ENCODE measurements at regions not wholly inside any gene's neighbourhood (a gene's known extent, or its start where the extent isn't known, plus 50 kb on each side); places are given as distances from the start of the nearest gene placed in this dataset.
"Not testable (repeated sequence)": the region's sequence is repeated elsewhere in the genome, so short reads cannot be mapped to it uniquely, and the experiment has no call there.

DNA sequence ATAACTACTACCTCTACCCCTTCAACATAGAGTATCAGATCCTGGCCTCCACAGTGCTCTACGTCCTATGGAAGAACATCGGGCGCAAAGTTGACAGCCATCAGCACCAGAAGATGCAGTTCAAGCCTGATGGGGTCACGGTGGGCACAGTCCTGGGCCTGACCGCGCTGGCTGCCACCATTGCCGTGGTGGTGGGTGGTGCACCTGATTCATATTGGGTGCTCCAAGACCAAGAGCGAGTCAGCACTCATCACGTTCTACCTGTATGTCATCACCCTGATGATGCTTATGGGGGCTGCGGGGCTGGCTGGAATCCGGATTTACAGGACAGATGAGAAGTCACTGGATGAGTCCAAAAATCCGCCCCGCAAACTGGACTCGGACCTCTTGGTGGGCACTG, 846.4 kb downstream of the RPIA start:
- H3K4me3 ChIP-seq (ENCODE audit: low read depth in 1 of 2, low read length in 2 of 2); H2AFZ ChIP-seq (ENCODE audit: low read depth, low read length); H4K20me1 ChIP-seq (ENCODE audit: insufficient read depth, low read length); H3K9me3 ChIP-seq (ENCODE audit: insufficient read depth, low read length, severe bottlenecking); H3K27me3 ChIP-seq (ENCODE audit: insufficient read depth, low read length, poor library complexity); H3K4me1 ChIP-seq (ENCODE audit: insufficient read depth, low read length); ATAC-seq (ENCODE audit: insufficient read depth, low read depth); H3K79me2 ChIP-seq (ENCODE audit: insufficient read depth, low read length); H3K27ac ChIP-seq (ENCODE audit: low read length); DNase-seq; H3K36me3 ChIP-seq (ENCODE audit: insufficient read depth, low read length); H3K4me2 ChIP-seq (ENCODE audit: insufficient read depth, low read length); H3K9ac ChIP-seq (ENCODE audit: low read depth, low read length): not testable (repeated sequence)

GRCh38 chr2:89544110-89544509, 852.6 kb downstream of the RPIA start:
- ATAC-seq (ENCODE audit: insufficient read depth, low read depth); H3K9me3 ChIP-seq (ENCODE audit: insufficient read depth, low read length, severe bottlenecking); H4K20me1 ChIP-seq (ENCODE audit: insufficient read depth, low read length); H3K4me3 ChIP-seq (ENCODE audit: low read depth in 1 of 2, low read length in 2 of 2); H2AFZ ChIP-seq (ENCODE audit: low read depth, low read length); H3K9ac ChIP-seq (ENCODE audit: low read depth, low read length); H3K27me3 ChIP-seq (ENCODE audit: insufficient read depth, low read length, poor library complexity); H3K36me3 ChIP-seq (ENCODE audit: insufficient read depth, low read length); H3K4me1 ChIP-seq (ENCODE audit: insufficient read depth, low read length); H3K27ac ChIP-seq (ENCODE audit: low read length); H3K4me2 ChIP-seq (ENCODE audit: insufficient read depth, low read length); H3K79me2 ChIP-seq (ENCODE audit: insufficient read depth, low read length); DNase-seq: not testable (repeated sequence)

GRCh38 chr2:89579154-89579553, 887.7 kb downstream of the RPIA start:
- H2AFZ ChIP-seq (ENCODE audit: low read depth, low read length); H3K9ac ChIP-seq (ENCODE audit: low read depth, low read length); H3K4me2 ChIP-seq (ENCODE audit: insufficient read depth, low read length); H3K4me1 ChIP-seq (ENCODE audit: insufficient read depth, low read length); ATAC-seq (ENCODE audit: insufficient read depth, low read depth); H3K36me3 ChIP-seq (ENCODE audit: insufficient read depth, low read length); H3K79me2 ChIP-seq (ENCODE audit: insufficient read depth, low read length); H3K27me3 ChIP-seq (ENCODE audit: insufficient read depth, low read length, poor library complexity); H3K4me3 ChIP-seq (ENCODE audit: low read depth in 1 of 2, low read length in 2 of 2); H3K9me3 ChIP-seq (ENCODE audit: insufficient read depth, low read length, severe bottlenecking); DNase-seq; H4K20me1 ChIP-seq (ENCODE audit: insufficient read depth, low read length); H3K27ac ChIP-seq (ENCODE audit: low read length): not testable (repeated sequence)

DNA sequence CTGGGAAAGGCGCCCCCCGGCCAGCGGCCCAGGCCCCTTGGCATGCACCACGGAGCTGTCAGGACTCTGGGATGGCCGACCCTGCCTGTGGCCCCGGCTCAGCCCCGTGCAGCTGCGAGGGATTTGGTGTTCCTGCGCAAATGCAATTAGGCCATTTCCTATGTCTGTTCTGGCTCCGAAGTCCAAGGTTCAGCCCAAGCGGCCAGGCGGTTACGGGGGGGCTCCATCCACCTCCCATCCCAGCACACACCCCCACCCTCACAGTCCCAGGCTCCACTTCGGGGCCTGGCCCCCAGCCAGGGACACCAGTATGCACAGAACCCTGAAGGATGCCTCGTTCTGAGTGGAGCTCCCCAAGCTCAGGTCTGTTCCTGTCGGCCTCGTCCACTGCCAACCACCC, 891.3 kb downstream of the RPIA start:
- H3K4me3 ChIP-seq (ENCODE audit: low read depth in 1 of 2, low read length in 2 of 2); H3K9ac ChIP-seq (ENCODE audit: low read depth, low read length); H4K20me1 ChIP-seq (ENCODE audit: insufficient read depth, low read length); H3K4me1 ChIP-seq (ENCODE audit: insufficient read depth, low read length); H3K79me2 ChIP-seq (ENCODE audit: insufficient read depth, low read length); DNase-seq; H3K27me3 ChIP-seq (ENCODE audit: insufficient read depth, low read length, poor library complexity); H2AFZ ChIP-seq (ENCODE audit: low read depth, low read length); H3K27ac ChIP-seq (ENCODE audit: low read length); H3K9me3 ChIP-seq (ENCODE audit: insufficient read depth, low read length, severe bottlenecking); H3K4me2 ChIP-seq (ENCODE audit: insufficient read depth, low read length); H3K36me3 ChIP-seq (ENCODE audit: insufficient read depth, low read length); ATAC-seq (ENCODE audit: insufficient read depth, low read depth): not testable (repeated sequence)

- not testable (repeated sequence) for H3K9me3 ChIP-seq (ENCODE audit: insufficient read depth, low read length, severe bottlenecking); H2AFZ ChIP-seq (ENCODE audit: low read depth, low read length); H3K36me3 ChIP-seq (ENCODE audit: insufficient read depth, low read length); H3K4me1 ChIP-seq (ENCODE audit: insufficient read depth, low read length); H4K20me1 ChIP-seq (ENCODE audit: insufficient read depth, low read length); H3K4me2 ChIP-seq (ENCODE audit: insufficient read depth, low read length); H3K27ac ChIP-seq (ENCODE audit: low read length); H3K4me3 ChIP-seq (ENCODE audit: low read depth in 1 of 2, low read length in 2 of 2); H3K9ac ChIP-seq (ENCODE audit: low read depth, low read length); DNase-seq; ATAC-seq (ENCODE audit: insufficient read depth, low read depth); H3K27me3 ChIP-seq (ENCODE audit: insufficient read depth, low read length, poor library complexity); H3K79me2 ChIP-seq (ENCODE audit: insufficient read depth, low read length)
These were observed 892.6 kb downstream of the RPIA start for GRCh38 chr2:89584046-89584445.

DNA sequence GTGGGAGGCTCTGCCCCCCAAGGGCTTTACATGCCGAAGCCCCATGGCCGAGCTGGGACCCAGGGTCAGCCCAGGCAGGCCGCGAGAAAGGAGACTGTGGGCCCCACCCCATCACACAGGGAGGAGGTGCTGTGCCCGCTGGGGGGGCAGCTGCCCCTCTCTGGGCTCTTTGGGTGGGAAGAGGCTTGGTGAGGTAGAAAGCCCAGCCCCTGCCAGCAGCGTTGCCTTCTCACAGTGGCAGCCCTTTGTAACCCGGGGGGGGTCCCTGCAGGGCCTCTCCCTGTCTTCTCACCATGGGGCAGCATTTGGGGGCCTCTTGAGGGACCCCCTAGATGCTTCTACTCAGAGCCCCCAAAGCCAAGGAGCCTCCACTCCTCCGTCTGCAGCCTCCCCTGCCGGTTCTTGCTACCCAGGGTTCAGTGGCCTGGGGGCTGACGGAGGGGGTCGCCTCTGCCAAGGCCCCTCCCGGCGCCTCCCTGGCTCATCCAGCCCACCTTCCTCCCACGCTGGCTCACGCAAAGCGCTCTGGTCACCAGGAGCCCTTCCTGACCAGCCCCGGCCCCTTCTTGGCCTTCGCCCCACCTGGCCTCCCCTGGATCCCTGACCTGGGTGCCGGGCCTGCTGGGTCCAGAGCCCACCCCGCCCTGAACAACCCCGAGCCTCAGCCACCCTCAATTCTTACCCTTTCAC, 893.5 kb downstream of the RPIA start:
- H3K27ac ChIP-seq (ENCODE audit: low read length); H3K79me2 ChIP-seq (ENCODE audit: insufficient read depth, low read length); DNase-seq; H3K9me3 ChIP-seq (ENCODE audit: insufficient read depth, low read length, severe bottlenecking); H3K4me1 ChIP-seq (ENCODE audit: insufficient read depth, low read length); H3K9ac ChIP-seq (ENCODE audit: low read depth, low read length); ATAC-seq (ENCODE audit: insufficient read depth, low read depth); H2AFZ ChIP-seq (ENCODE audit: low read depth, low read length); H3K4me2 ChIP-seq (ENCODE audit: insufficient read depth, low read length); H3K36me3 ChIP-seq (ENCODE audit: insufficient read depth, low read length); H3K4me3 ChIP-seq (ENCODE audit: low read depth in 1 of 2, low read length in 2 of 2); H3K27me3 ChIP-seq (ENCODE audit: insufficient read depth, low read length, poor library complexity); H4K20me1 ChIP-seq (ENCODE audit: insufficient read depth, low read length): not testable (repeated sequence)

DNA sequence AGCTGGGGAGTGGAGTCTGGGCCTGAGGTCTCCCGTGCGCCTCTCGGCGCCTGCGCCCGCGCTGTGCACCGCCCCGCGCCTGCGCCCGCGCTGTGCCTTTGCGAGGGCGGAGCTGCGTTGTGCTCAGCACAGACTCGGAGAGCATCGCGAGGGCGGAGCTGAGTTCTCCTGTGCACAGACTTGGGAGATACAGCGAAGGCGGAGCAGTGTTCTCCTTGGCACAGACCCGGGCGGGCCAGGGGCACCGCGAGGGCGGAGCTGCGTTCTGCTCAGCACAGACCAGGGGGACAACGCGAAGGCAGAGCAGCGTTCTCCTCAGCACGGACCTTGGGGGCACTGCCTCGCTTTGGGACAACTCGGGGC, 894.1 kb downstream of the RPIA start:
- peak overlapping the region in 1 of 2 experiments; percentile 47; a peak in 2 of 4 replicates for H3K4me3 ChIP-seq (ENCODE audit: low read depth in 1 of 2, low read length in 2 of 2)
- peak; percentile 100 for ATAC-seq (ENCODE audit: insufficient read depth, low read depth)
- not testable (repeated sequence) for H2AFZ ChIP-seq (ENCODE audit: low read depth, low read length); H3K9me3 ChIP-seq (ENCODE audit: insufficient read depth, low read length, severe bottlenecking); H3K79me2 ChIP-seq (ENCODE audit: insufficient read depth, low read length); H4K20me1 ChIP-seq (ENCODE audit: insufficient read depth, low read length); H3K9ac ChIP-seq (ENCODE audit: low read depth, low read length); H3K27ac ChIP-seq (ENCODE audit: low read length); H3K36me3 ChIP-seq (ENCODE audit: insufficient read depth, low read length); H3K27me3 ChIP-seq (ENCODE audit: insufficient read depth, low read length, poor library complexity); H3K4me1 ChIP-seq (ENCODE audit: insufficient read depth, low read length)
- H3K4me2 ChIP-seq (ENCODE audit: insufficient read depth, low read length), result peak overlapping the region; percentile 42; the same call in 1 of the 2 replicates
- peak; percentile 67 for DNase-seq

DNA sequence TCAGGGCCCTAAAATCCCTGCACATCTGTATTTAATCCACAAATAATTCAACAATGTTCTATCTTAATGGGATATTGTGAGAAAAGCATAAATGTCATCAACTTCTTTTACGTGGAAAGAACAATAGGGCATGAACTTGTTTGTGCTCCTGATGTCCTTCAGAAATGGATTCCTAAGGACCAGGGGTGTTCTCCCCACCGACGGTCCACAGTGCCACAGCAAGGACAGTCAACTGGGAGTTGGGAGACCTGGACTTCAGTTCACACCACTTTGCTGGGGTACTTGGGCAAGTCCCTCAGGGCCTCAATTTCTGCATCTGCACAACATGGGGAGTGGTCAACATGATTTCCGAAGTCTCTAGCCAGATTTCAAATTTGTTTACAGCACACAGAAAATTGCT, 908.4 kb downstream of the RPIA start:
- DNase-seq; H3K4me1 ChIP-seq (ENCODE audit: insufficient read depth, low read length); H3K36me3 ChIP-seq (ENCODE audit: insufficient read depth, low read length); H3K9me3 ChIP-seq (ENCODE audit: insufficient read depth, low read length, severe bottlenecking); H3K79me2 ChIP-seq (ENCODE audit: insufficient read depth, low read length); H3K4me2 ChIP-seq (ENCODE audit: insufficient read depth, low read length); ATAC-seq (ENCODE audit: insufficient read depth, low read depth); H3K27ac ChIP-seq (ENCODE audit: low read length); H2AFZ ChIP-seq (ENCODE audit: low read depth, low read length); H3K27me3 ChIP-seq (ENCODE audit: insufficient read depth, low read length, poor library complexity); H3K9ac ChIP-seq (ENCODE audit: low read depth, low read length); H3K4me3 ChIP-seq (ENCODE audit: low read depth in 1 of 2, low read length in 2 of 2); H4K20me1 ChIP-seq (ENCODE audit: insufficient read depth, low read length): not testable (repeated sequence)

Measured in DND-41 (cell line).